GM23338 (cell line): ENCODE measurements at regions not wholly inside any gene's neighbourhood (a gene's known extent, or its start where the extent isn't known, plus 50 kb on each side); places are given as distances from the start of the nearest gene placed in this dataset.

Experiments
- EZH2 ChIP-seq: fragments of 200-600 bp; sonication (generic); IDR thresholded peaks from one replicate; pipeline ENCODE4 v1.8.0; 2017; ENCODE audit warnings: antibody characterized with exemption, mild to moderate bottlenecking, low read depth; ENCODE audit not compliant: unreplicated experiment
- EZH2phosphoT487 ChIP-seq: fragments of 200-600 bp; sonication (generic); IDR thresholded peaks from one replicate; pipeline ENCODE4 v1.8.1; 2018; ENCODE audit warnings: antibody characterized with exemption; ENCODE audit not compliant: unreplicated experiment
- JUNB ChIP-seq: IDR thresholded peaks from one replicate; pipeline ENCODE4 v1.6.1; 2016; ENCODE audit warnings: antibody characterized with exemption; ENCODE audit not compliant: unreplicated experiment
- NANOG ChIP-seq: IDR thresholded peaks from 2 replicates; pipeline ENCODE4 v1.6.1; 2016; ENCODE audit warnings: antibody characterized with exemption, borderline replicate concordance
- POLR2AphosphoS5 ChIP-seq: IDR thresholded peaks from 2 replicates; pipeline ENCODE4 v1.6.1; 2016; ENCODE audit warnings: antibody characterized with exemption, low read depth
- REST ChIP-seq: IDR thresholded peaks from one replicate; pipeline ENCODE4 v1.6.1; 2018; ENCODE audit warnings: antibody characterized with exemption; ENCODE audit not compliant: unreplicated experiment
- STAT1 ChIP-seq: IDR thresholded peaks from one replicate; pipeline ENCODE4 v1.6.1; 2016; ENCODE audit warnings: antibody characterized with exemption; ENCODE audit not compliant: unreplicated experiment
- TF ChIP-seq, protein P1 (sequence below), 2 experiments: fragments of 200-600 bp in 1 of 2; sonication (generic) in 1 of 2; conservative IDR thresholded peaks; 2 replicates each; pipeline versions ENCODE4 v1.5.1 to v1.6.1; 2016 to 2017; ENCODE audit warnings: antibody characterized with exemption in 2 of 2, low read depth in 2 of 2, mild to moderate bottlenecking in 2 of 2, moderate library complexity in 1 of 2

- TF ChIP-seq, protein P1, sequence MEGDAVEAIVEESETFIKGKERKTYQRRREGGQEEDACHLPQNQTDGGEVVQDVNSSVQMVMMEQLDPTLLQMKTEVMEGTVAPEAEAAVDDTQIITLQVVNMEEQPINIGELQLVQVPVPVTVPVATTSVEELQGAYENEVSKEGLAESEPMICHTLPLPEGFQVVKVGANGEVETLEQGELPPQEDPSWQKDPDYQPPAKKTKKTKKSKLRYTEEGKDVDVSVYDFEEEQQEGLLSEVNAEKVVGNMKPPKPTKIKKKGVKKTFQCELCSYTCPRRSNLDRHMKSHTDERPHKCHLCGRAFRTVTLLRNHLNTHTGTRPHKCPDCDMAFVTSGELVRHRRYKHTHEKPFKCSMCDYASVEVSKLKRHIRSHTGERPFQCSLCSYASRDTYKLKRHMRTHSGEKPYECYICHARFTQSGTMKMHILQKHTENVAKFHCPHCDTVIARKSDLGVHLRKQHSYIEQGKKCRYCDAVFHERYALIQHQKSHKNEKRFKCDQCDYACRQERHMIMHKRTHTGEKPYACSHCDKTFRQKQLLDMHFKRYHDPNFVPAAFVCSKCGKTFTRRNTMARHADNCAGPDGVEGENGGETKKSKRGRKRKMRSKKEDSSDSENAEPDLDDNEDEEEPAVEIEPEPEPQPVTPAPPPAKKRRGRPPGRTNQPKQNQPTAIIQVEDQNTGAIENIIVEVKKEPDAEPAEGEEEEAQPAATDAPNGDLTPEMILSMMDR (conservative IDR thresholded peaks at IDR 0.05; ENCODE audit: low read depth in 2 of 2): no peak
- no peak for TF ChIP-seq STAT1
- TF ChIP-seq EZH2: no peak
- TF ChIP-seq POLR2AphosphoS5: no peak
- TF ChIP-seq REST: no peak
- no peak for TF ChIP-seq NANOG
- no peak for TF ChIP-seq JUNB
- TF ChIP-seq EZH2phosphoT487: no peak
Measured at GRCh38 chr10:27426948-27427467, 77.1 kb upstream of the RAB18 start.
